A204.1 (cell line): ENCODE measurements at regions not wholly inside any gene's neighbourhood (a gene's known extent, or its start where the extent isn't known, plus 50 kb on each side); places are given as distances from the start of the nearest gene placed in this dataset.
"Not testable (repeated sequence)": the region's sequence is repeated elsewhere in the genome, so short reads cannot be mapped to it uniquely, and the experiment has no call there.

Experiments
- FAIRE-seq: peaks from 2 replicates; lab custom pipeline; 2012; peaks lifted over from hg19 to GRCh38; lab: Jason Lieb, UNC

GRCh38 chr14:38559711-38560110 lies 303.8 kb upstream of the CLEC14A start:
- FAIRE-seq = no peak

- not testable (repeated sequence) for FAIRE-seq
Observed at GRCh38 chr14:38557391-38557790, 301.5 kb upstream of the CLEC14A start.

GRCh38 chr14:38556252-38556651 lies 300.4 kb upstream of the CLEC14A start:
- no peak for FAIRE-seq

GRCh38 chr14:38554026-38554425 lies 298.1 kb upstream of the CLEC14A start:
- no peak for FAIRE-seq

GRCh38 chr14:38553586-38553985 lies 297.7 kb upstream of the CLEC14A start:
- FAIRE-seq = no peak

GRCh38 chr14:38549564-38549963 lies 293.7 kb upstream of the CLEC14A start:
- FAIRE-seq = no peak

- no peak for FAIRE-seq
Observed at GRCh38 chr14:38547961-38548490, 292.1 kb upstream of the CLEC14A start.

- no peak for FAIRE-seq
Observed at GRCh38 chr14:38546932-38547551, 291.1 kb upstream of the CLEC14A start.

- FAIRE-seq = no peak
Observed at GRCh38 chr14:38544776-38545175, 288.9 kb upstream of the CLEC14A start.

- FAIRE-seq = not testable (repeated sequence)
Observed at GRCh38 chr14:38543851-38544250, 288.0 kb upstream of the CLEC14A start.

GRCh38 chr14:38538053-38538452 lies 282.2 kb upstream of the CLEC14A start:
- FAIRE-seq = not testable (repeated sequence)

GRCh38 chr14:38536376-38537038 lies 280.6 kb upstream of the CLEC14A start:
- FAIRE-seq = no peak

- FAIRE-seq = no peak
Observed at GRCh38 chr14:38528582-38528981, 272.7 kb upstream of the CLEC14A start.

- no peak for FAIRE-seq
Observed at GRCh38 chr14:38527502-38527878, 271.6 kb upstream of the CLEC14A start.

- FAIRE-seq = no peak
Observed at GRCh38 chr14:38526826-38527501, 271.1 kb upstream of the CLEC14A start.

GRCh38 chr14:38524636-38525509 lies 269.0 kb upstream of the CLEC14A start:
- FAIRE-seq = no peak

- no peak for FAIRE-seq
Observed at GRCh38 chr14:38522724-38523123, 266.8 kb upstream of the CLEC14A start.

- no peak for FAIRE-seq
Observed at GRCh38 chr14:38521591-38521990, 265.7 kb upstream of the CLEC14A start.

- no peak for FAIRE-seq
Observed at GRCh38 chr14:38517426-38517825, 261.5 kb upstream of the CLEC14A start.

GRCh38 chr14:38512236-38512635 lies 256.3 kb upstream of the CLEC14A start:
- no peak for FAIRE-seq

- no peak for FAIRE-seq
Observed at GRCh38 chr14:38507299-38507698, 251.4 kb upstream of the CLEC14A start.

GRCh38 chr14:38505973-38506249 lies 250.0 kb upstream of the CLEC14A start:
- FAIRE-seq = no peak
